WTC11 (cell line): ENCODE measurements at regions not wholly inside any gene's neighbourhood (a gene's known extent, or its start where the extent isn't known, plus 50 kb on each side); places are given as distances from the start of the nearest gene placed in this dataset.
"Not testable (repeated sequence)": the region's sequence is repeated elsewhere in the genome, so short reads cannot be mapped to it uniquely, and the experiment has no call there.

Experiments used
- CTCF ChIP-seq: fragments of 200-600 bp; IDR thresholded peaks from 2 replicates; pipeline ENCODE4 v1.8.0; 2022; ENCODE audit warnings: antibody characterized with exemption
- GRHL2 ChIP-seq: fragments of 250-450 bp; sonication (Bioruptor Pico); IDR thresholded peaks from 2 replicates; pipeline ENCODE4 v1.8.0; 2022; ENCODE audit warnings: mild to moderate bottlenecking, moderate library complexity; ENCODE audit not compliant: insufficient replicate concordance, severe bottlenecking

- not testable (repeated sequence) for TF ChIP-seq CTCF; GRHL2 (CRISPR knock-in tag)
Observed at GRCh38 chr4:83943691-83944090, 407.8 kb downstream of the GPAT3 start.
